ENCODE measurements at regions not wholly inside any gene's neighbourhood (a gene's known extent, or its start where the extent isn't known, plus 50 kb on each side); places are given as distances from the start of the nearest gene placed in this dataset.

DNA sequence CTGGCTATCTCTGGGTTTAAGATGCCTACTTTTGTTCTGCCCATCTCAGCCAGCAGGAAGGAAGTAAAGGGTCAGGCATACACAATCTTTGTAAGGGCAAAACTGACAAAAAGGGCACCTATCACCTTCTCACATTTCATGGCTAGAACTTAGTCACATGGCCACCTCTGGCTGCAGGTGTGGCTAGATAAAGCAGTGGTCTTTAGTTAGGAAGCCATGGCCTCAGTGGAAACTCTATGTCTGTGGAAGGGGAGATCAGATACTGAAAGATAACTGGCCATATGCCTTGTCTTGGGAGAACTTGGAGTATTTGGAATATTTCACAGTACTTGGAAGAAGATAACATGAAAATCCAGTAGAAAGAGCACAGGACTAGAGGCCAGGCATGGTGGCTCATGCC lies 80.7 kb upstream of the TBL1XR1 start:
- TF ChIP-seq, protein P1, sequence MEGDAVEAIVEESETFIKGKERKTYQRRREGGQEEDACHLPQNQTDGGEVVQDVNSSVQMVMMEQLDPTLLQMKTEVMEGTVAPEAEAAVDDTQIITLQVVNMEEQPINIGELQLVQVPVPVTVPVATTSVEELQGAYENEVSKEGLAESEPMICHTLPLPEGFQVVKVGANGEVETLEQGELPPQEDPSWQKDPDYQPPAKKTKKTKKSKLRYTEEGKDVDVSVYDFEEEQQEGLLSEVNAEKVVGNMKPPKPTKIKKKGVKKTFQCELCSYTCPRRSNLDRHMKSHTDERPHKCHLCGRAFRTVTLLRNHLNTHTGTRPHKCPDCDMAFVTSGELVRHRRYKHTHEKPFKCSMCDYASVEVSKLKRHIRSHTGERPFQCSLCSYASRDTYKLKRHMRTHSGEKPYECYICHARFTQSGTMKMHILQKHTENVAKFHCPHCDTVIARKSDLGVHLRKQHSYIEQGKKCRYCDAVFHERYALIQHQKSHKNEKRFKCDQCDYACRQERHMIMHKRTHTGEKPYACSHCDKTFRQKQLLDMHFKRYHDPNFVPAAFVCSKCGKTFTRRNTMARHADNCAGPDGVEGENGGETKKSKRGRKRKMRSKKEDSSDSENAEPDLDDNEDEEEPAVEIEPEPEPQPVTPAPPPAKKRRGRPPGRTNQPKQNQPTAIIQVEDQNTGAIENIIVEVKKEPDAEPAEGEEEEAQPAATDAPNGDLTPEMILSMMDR (conservative IDR thresholded peaks at IDR 0.05; ENCODE audit: low read length) = no peak
- TF ChIP-seq EZH2phosphoT487 (IDR thresholded peaks at IDR 0.05; ENCODE audit: borderline replicate concordance) = no peak

Measured in Loucy (cell line).